H9 (cell line): ENCODE measurements at regions not wholly inside any gene's neighbourhood (a gene's known extent, or its start where the extent isn't known, plus 50 kb on each side); places are given as distances from the start of the nearest gene placed in this dataset.

ENCODE experiments used
- DNase-seq: peaks from one replicate; pipeline ENCODE4 v3.0.0-alpha.2; 2017
- H2AFZ ChIP-seq: one replicate; pipeline ENCODE4 v1.6.1; 2013; ENCODE audit warnings: mild to moderate bottlenecking, low read length, control low read depth, moderate library complexity
- H2AK5ac ChIP-seq: 2 replicates; pipeline ENCODE4 v1.6.1; 2013; ENCODE audit warnings: low read length, control low read depth, mixed read lengths; ENCODE audit not compliant: insufficient read length
- H2BK120ac ChIP-seq: one replicate; pipeline ENCODE4 v1.6.1; 2013; ENCODE audit warnings: low read depth, mild to moderate bottlenecking, low read length, control low read depth, inconsistent platforms; ENCODE audit not compliant: poor library complexity, severe bottlenecking
- H2BK12ac ChIP-seq: 2 replicates; pipeline ENCODE4 v1.6.1; 2013; ENCODE audit warnings: low read length, control low read depth, mixed read lengths, low read depth; ENCODE audit not compliant: insufficient read length
- H2BK15ac ChIP-seq: 2 replicates; pipeline ENCODE4 v1.6.1; 2013; ENCODE audit warnings: low read depth, low read length, control low read depth
- H2BK20ac ChIP-seq: one replicate; pipeline ENCODE4 v1.6.1; 2013; ENCODE audit warnings: low read depth, mild to moderate bottlenecking, low read length, control low read depth, inconsistent platforms; ENCODE audit not compliant: poor library complexity, severe bottlenecking
- H2BK5ac ChIP-seq: 2 replicates; pipeline ENCODE4 v1.6.1; 2013; ENCODE audit warnings: low read length, control low read depth, mixed read lengths; ENCODE audit not compliant: insufficient read length
- H3K14ac ChIP-seq: 2 replicates; pipeline ENCODE4 v1.6.1; 2013; ENCODE audit warnings: low read length, control low read depth; ENCODE audit not compliant: insufficient read depth
- H3K18ac ChIP-seq: 2 replicates; pipeline ENCODE4 v1.6.1; 2013; ENCODE audit warnings: low read depth, mild to moderate bottlenecking, mixed read lengths, low read length, control low read depth; ENCODE audit not compliant: insufficient read length
- H3K23ac ChIP-seq: 2 replicates; pipeline ENCODE4 v1.6.1; 2013; ENCODE audit warnings: low read length, control low read depth, mixed read lengths, low read depth; ENCODE audit not compliant: insufficient read length
- H3K23me2 ChIP-seq: 2 replicates; pipeline ENCODE4 v1.6.1; 2013; ENCODE audit warnings: low read depth, mild to moderate bottlenecking, mixed read lengths, low read length, control low read depth; ENCODE audit not compliant: insufficient read length, poor library complexity, severe bottlenecking
- H3K27ac ChIP-seq: 2 replicates; pipeline ENCODE4 v1.5.1; 2013; ENCODE audit warnings: low read length, control low read depth, mixed read lengths, low read depth; ENCODE audit not compliant: insufficient read length
- H3K27me3 ChIP-seq: 2 replicates; pipeline ENCODE4 v1.6.1; 2013; ENCODE audit warnings: low read length, control low read depth, inconsistent platforms; ENCODE audit not compliant: insufficient read depth
- H3K4ac ChIP-seq: 2 replicates; pipeline ENCODE4 v1.6.1; 2013; ENCODE audit warnings: low read depth, mild to moderate bottlenecking, control low read depth, inconsistent platforms, low read length, moderate library complexity
- H3K4me1 ChIP-seq: 2 replicates; pipeline ENCODE4 v1.6.1; 2013; ENCODE audit warnings: low read length, control low read depth, inconsistent platforms; ENCODE audit not compliant: insufficient read depth
- H3K4me2 ChIP-seq: 2 replicates; pipeline ENCODE4 v1.6.1; 2013; ENCODE audit warnings: low read length, control low read depth, mixed read lengths; ENCODE audit not compliant: insufficient read length, insufficient read depth
- H3K56ac ChIP-seq: 2 replicates; pipeline ENCODE4 v1.6.1; 2013; ENCODE audit warnings: low read depth, mild to moderate bottlenecking, mixed read lengths, low read length, control low read depth; ENCODE audit not compliant: insufficient read length
- H3K79me1 ChIP-seq: 2 replicates; pipeline ENCODE4 v1.6.1; 2013; ENCODE audit warnings: low read depth, mild to moderate bottlenecking, moderate library complexity, low read length, control low read depth, inconsistent platforms; ENCODE audit not compliant: insufficient read depth, poor library complexity, severe bottlenecking
- H3K79me2 ChIP-seq: 2 replicates; pipeline ENCODE4 v1.6.1; 2013; ENCODE audit warnings: low read length, control low read depth, inconsistent platforms; ENCODE audit not compliant: insufficient read depth
- H3K9ac ChIP-seq: 2 replicates; pipeline ENCODE4 v1.6.1; 2013; ENCODE audit warnings: low read length, control low read depth, mixed read lengths; ENCODE audit not compliant: insufficient read length; ENCODE audit errors: extremely low read depth
- H3K9me3 ChIP-seq: one replicate; pipeline ENCODE4 v1.6.1; 2013; ENCODE audit warnings: low read depth, low read length, inconsistent platforms; ENCODE audit not compliant: control insufficient read depth
- H3T11ph ChIP-seq: one replicate; pipeline ENCODE4 v1.6.1; 2013; ENCODE audit warnings: mild to moderate bottlenecking, low read length, control low read depth, inconsistent platforms
- H4K20me1 ChIP-seq: one replicate; pipeline ENCODE4 v1.6.1; 2013; ENCODE audit not compliant: control insufficient read depth, insufficient read length, insufficient read depth
- H4K5ac ChIP-seq: 2 replicates; pipeline ENCODE4 v1.6.1; 2013; ENCODE audit warnings: low read depth, mild to moderate bottlenecking, mixed read lengths, low read length, control low read depth; ENCODE audit not compliant: insufficient read length
- H4K8ac ChIP-seq: replicated peaks from 2 replicates; pipeline ENCODE4 v1.6.1; 2013; ENCODE audit warnings: low read length, control low read depth, mixed read lengths, low read depth; ENCODE audit not compliant: insufficient read length
- H4K91ac ChIP-seq: 2 replicates; pipeline ENCODE4 v1.6.1; 2013; ENCODE audit warnings: low read depth, mild to moderate bottlenecking, moderate library complexity, mixed read lengths, low read length, control low read depth; ENCODE audit not compliant: insufficient read length
- H3K27ac Mint-ChIP-seq, 3 experiments: 2 replicates in 2 of 3; 3 replicates in 1 of 3; pipeline ENCODE4 v1.8.0; 2020 to 2021; ENCODE audit warnings: mixed read lengths in 3 of 3, mild to moderate bottlenecking in 1 of 3, moderate library complexity in 1 of 3
- H3K27me3 Mint-ChIP-seq: 2 replicates; pipeline ENCODE4 v1.8.0; 2021; ENCODE audit warnings: low read depth, mild to moderate bottlenecking, moderate library complexity, mixed read lengths
- H3K36me3 Mint-ChIP-seq, 3 experiments: 2 replicates in 2 of 3; 3 replicates in 1 of 3; pipeline ENCODE4 v1.8.0; 2020 to 2021; ENCODE audit warnings: low read depth in 3 of 3, mixed read lengths in 3 of 3; ENCODE audit not compliant: insufficient read depth in 1 of 3
- H3K4me1 Mint-ChIP-seq, 2 experiments: 2 replicates each; pipeline ENCODE4 v1.8.0; 2020; ENCODE audit warnings: mixed read lengths in 2 of 2
- H3K4me3 Mint-ChIP-seq, 2 experiments: 2 replicates in 1 of 2; 3 replicates in 1 of 2; pipeline ENCODE4 v1.8.0; 2020 to 2021; ENCODE audit warnings: mild to moderate bottlenecking in 2 of 2, mixed read lengths in 2 of 2, moderate library complexity in 1 of 2
- H3K9me3 Mint-ChIP-seq, 2 experiments: 2 replicates in 1 of 2; 3 replicates in 1 of 2; pipeline ENCODE4 v1.8.0; 2020; ENCODE audit warnings: mild to moderate bottlenecking in 2 of 2, mixed read lengths in 2 of 2, moderate library complexity in 1 of 2
- CTCF ChIP-seq: fragments of 200-600 bp; sonication (generic); conservative IDR thresholded peaks from 3 replicates; pipeline ENCODE4 v1.8.0; 2021; ENCODE audit warnings: antibody characterized with exemption, mild to moderate bottlenecking
- WGBS: extraction: QIAGEN DNeasy Blood & Tissue Kit; methylation state at CpG from one replicate; pipeline ENCODE4 v1.1.7; 2013; ENCODE audit warnings: missing lambda C conversion rate, low lambda C conversion rate, mixed read lengths; ENCODE audit not compliant: insufficient read length; ENCODE audit errors: extremely low coverage; 5-methylcytosine and 5-hydroxymethylcytosine counted together

- Histone ChIP-seq H3K9ac (no peak overlapping the region), H3K79me1 (no peaks in the 10 kb centered on the region), H3K9me3 (no peaks in the 10 kb centered on the region), H2BK15ac (no peak overlapping the region), H4K5ac (no peak overlapping the region), H3K4me1 (no peaks in the 10 kb centered on the region), H2AK5ac (no peak overlapping the region), H3K23ac (no peak overlapping the region), H3K27ac (no peak overlapping the region), H3K27me3 (no peaks in the 10 kb centered on the region), H4K8ac (no peak overlapping the region), H2BK5ac (no peak overlapping the region), H3K23me2 (no peaks in the 10 kb centered on the region), H2BK120ac (no peak overlapping the region), H3K4me2 (no peak overlapping the region), H3K56ac (no peak overlapping the region), H3T11ph (no peak overlapping the region), H2BK12ac (no peak overlapping the region), H3K4ac (no peak overlapping the region), H2AFZ (no peak overlapping the region), H3K79me2 (no peaks in the 10 kb centered on the region), H2BK20ac (no peak overlapping the region), H4K20me1 (no peaks in the 10 kb centered on the region), H3K18ac (no peak overlapping the region), H4K91ac (no peak overlapping the region), H3K14ac (no peak overlapping the region)
- DNase-seq: no peak
- no peaks in the 10 kb centered on the region for H3K36me3 Mint-ChIP-seq
- H3K9me3 Mint-ChIP-seq: no peaks in the 10 kb centered on the region
- H3K27me3 Mint-ChIP-seq: no peaks in the 10 kb centered on the region
- TF ChIP-seq CTCF: no peak
- no peak overlapping the region for H3K4me3 Mint-ChIP-seq
- no peak overlapping the region for H3K27ac Mint-ChIP-seq
- no CpG with 5 or more reads among the region's 5 CpGs for WGBS
- peaks cover 0 to 3% of the 10 kb centered on the region in 2 experiments; a peak in 1 of 4 replicates for H3K4me1 Mint-ChIP-seq
These were observed 251.6 kb downstream of the HACE1 start for GRCh38 chr6:104608101-104608500.
